Chondrocyte (in vitro differentiated cells): ENCODE measurements at regions not wholly inside any gene's neighbourhood (a gene's known extent, or its start where the extent isn't known, plus 50 kb on each side); places are given as distances from the start of the nearest gene placed in this dataset.

Experiments used
- DNase-seq: peaks from one replicate; pipeline ENCODE4 v3.0.0; 2021; ENCODE audit warnings: mixed read lengths, low spot score
- H3K27ac Mint-ChIP-seq: one replicate; pipeline ENCODE4 v1.8.0; 2021; ENCODE audit warnings: mild to moderate bottlenecking, moderate library complexity, mixed read lengths; ENCODE audit not compliant: unreplicated experiment
- H3K27me3 Mint-ChIP-seq: 2 replicates; pipeline ENCODE4 v1.8.0; 2021; ENCODE audit warnings: low read depth, mixed read lengths
- H3K36me3 Mint-ChIP-seq: 2 replicates; pipeline ENCODE4 v1.8.0; 2021; ENCODE audit warnings: low read depth, mixed read lengths
- H3K4me1 Mint-ChIP-seq: 2 replicates; pipeline ENCODE4 v1.8.0; 2021; ENCODE audit warnings: low read depth, mild to moderate bottlenecking, mixed read lengths
- H3K4me3 Mint-ChIP-seq: one replicate; pipeline ENCODE4 v1.8.0; 2021; ENCODE audit warnings: mild to moderate bottlenecking, moderate library complexity, mixed read lengths; ENCODE audit not compliant: unreplicated experiment
- H3K9me3 Mint-ChIP-seq: 2 replicates; pipeline ENCODE4 v1.8.0; 2021; ENCODE audit warnings: low read depth, mixed read lengths
- CTCF ChIP-seq: fragments of 200-600 bp; sonication (generic); IDR thresholded peaks from 2 replicates; pipeline ENCODE4 v1.5.0; 2021; ENCODE audit warnings: antibody characterized with exemption, mild to moderate bottlenecking, moderate library complexity

GRCh38 chr12:118813778-118814357 lies 167.5 kb upstream of the SRRM4 start:
- no peak for TF ChIP-seq CTCF
- Mint-ChIP-seq H3K27me3 (peaks cover 2% of the 10 kb centered on the region), H3K36me3 (no peaks in the 10 kb centered on the region), H3K4me3 (no peak overlapping the region), H3K4me1 (no peaks in the 10 kb centered on the region), H3K27ac (no peak overlapping the region), H3K9me3 (peaks cover 13% of the 10 kb centered on the region)
- DNase-seq, result no peak

- TF ChIP-seq CTCF, result no peak
- peaks cover 2% of the 10 kb centered on the region for H3K27me3 Mint-ChIP-seq
- no peak overlapping the region for H3K27ac Mint-ChIP-seq
- peaks cover 5% of the 10 kb centered on the region for H3K9me3 Mint-ChIP-seq
- H3K4me1 Mint-ChIP-seq, result no peaks in the 10 kb centered on the region
- H3K36me3 Mint-ChIP-seq, result no peaks in the 10 kb centered on the region
- no peak for DNase-seq
- no peak overlapping the region for H3K4me3 Mint-ChIP-seq
Observed at GRCh38 chr12:118816296-118816695, 165.0 kb upstream of the SRRM4 start.

- DNase-seq, result no peak
- Mint-ChIP-seq H3K4me1 (no peaks in the 10 kb centered on the region), H3K4me3 (no peak overlapping the region), H3K27me3 (no peaks in the 10 kb centered on the region), H3K9me3 (peaks cover 10% of the 10 kb centered on the region), H3K27ac (no peak overlapping the region), H3K36me3 (no peaks in the 10 kb centered on the region)
- no peak for TF ChIP-seq CTCF
Observed at GRCh38 chr12:118821386-118821925, 159.9 kb upstream of the SRRM4 start.

DNA sequence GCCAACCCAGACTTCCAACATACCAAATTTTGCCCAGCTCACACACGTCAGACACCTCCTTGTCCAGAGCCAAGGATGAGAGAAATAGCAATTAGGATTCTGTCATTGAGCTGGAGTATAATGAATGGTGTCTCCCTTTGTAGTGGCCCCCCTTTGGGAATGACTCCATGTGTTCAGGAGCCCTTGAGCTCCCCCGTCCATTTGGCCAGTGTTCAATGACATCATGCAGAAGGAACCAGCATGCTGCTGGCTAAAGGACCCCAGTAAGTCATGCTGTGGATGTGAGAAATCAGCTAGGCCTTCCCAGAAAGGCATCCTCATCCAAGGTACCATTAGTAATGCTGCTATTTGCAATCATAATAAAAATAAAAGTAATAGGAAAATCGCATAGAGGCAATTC lies 158.8 kb upstream of the SRRM4 start:
- H3K4me3 Mint-ChIP-seq, result no peak overlapping the region
- no peak for TF ChIP-seq CTCF
- H3K27ac Mint-ChIP-seq, result no peak overlapping the region
- H3K36me3 Mint-ChIP-seq, result no peaks in the 10 kb centered on the region
- no peak for DNase-seq
- no peaks in the 10 kb centered on the region for H3K27me3 Mint-ChIP-seq
- H3K9me3 Mint-ChIP-seq, result peaks cover 6% of the 10 kb centered on the region
- no peaks in the 10 kb centered on the region for H3K4me1 Mint-ChIP-seq

DNA sequence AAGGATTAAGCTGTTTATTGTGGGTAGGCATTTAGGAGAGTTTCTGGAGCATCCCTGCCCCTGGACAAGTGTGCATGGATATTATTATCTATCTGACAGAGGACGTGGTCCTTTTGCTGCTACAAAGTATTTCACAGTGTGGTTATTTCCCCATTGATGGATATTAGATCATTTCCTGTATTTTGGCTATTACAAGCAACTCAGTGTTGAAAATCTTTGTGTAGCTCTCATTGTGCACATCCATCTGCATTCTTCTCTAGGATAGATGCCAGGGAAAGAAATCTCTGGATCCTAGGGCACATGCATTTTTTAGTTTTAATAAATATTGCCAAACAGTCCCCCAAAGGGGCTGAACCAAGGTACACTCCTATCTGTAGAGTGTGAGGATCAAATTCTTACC lies 154.3 kb upstream of the SRRM4 start:
- no peak for DNase-seq
- no peak overlapping the region for H3K4me3 Mint-ChIP-seq
- no peaks in the 10 kb centered on the region for H3K4me1 Mint-ChIP-seq
- no peaks in the 10 kb centered on the region for H3K27me3 Mint-ChIP-seq
- no peak for TF ChIP-seq CTCF
- no peak overlapping the region for H3K27ac Mint-ChIP-seq
- H3K9me3 Mint-ChIP-seq, result peaks cover 5% of the 10 kb centered on the region
- H3K36me3 Mint-ChIP-seq, result no peaks in the 10 kb centered on the region
